ENCODE measurements at regions not wholly inside any gene's neighbourhood (a gene's known extent, or its start where the extent isn't known, plus 50 kb on each side); places are given as distances from the start of the nearest gene placed in this dataset.
"Not testable (repeated sequence)": the region's sequence is repeated elsewhere in the genome, so short reads cannot be mapped to it uniquely, and the experiment has no call there.

DNA sequence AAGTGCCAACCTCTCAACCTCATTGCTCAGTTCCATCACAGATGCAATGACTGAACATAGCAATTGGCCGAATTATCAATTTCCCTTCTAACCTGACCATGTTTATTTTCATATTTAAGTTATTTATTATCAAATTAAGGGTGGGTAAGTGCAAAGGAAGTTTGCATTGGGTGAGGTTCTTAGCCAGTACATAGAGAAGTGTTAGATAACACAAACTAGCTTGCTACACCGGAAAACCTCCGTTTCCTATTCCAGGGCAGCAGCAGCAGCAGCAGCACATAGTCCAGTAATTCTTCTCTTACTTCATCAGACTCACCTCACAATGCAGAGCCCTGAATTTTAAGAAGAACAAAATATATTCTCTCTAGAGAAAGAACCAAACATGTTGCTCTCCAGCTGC lies 200.5 kb upstream of the OR4E1 start:
- DNase-seq = no peak

DNA sequence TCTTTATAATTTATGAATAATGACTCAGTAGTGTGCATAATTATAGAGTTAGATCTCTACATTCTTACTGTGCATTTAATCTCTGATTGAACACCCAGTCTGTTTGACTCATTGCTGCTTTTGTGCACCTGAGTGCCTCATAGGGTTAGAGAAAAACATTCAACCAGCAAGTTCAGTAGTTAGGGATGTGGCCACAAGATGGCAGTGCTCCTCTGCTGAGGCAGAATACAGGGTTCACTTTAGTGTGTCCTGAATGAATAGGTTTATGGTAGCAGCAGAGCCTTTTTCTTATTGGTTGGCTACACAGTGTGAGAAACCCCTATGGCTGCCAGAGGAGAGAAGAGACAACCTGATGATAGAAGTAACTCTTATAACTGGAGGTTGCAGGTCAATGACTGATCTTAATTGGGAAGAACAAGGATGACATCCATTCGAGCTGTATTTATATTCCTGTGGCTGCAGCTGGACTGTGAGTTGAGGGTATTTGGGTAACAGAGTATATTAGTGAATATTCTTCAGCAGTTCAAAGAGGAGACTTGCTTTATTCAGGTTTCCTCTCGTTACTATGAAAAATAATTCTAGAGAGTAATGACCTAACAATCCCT lies 194.9 kb upstream of the OR4E1 start:
- peak; percentile 83 for DNase-seq

DNA sequence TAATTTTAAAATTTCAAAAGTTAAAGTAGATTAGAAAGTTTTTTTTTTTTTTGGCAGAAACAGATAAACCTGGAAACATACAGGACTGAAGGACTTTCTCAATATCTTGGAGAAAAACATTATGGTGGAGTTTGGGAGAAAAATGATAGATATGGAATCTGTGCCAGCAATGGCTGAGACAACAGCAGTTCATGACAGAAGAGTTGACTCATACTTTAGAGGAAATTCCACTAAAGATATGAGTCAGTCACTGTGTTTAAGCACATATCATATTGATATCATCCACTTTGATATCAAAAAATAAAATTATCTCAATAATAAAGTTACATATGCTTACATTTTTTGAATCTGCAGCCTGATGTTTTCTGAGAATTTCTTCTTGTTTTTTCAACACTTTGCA lies 193.9 kb upstream of the OR4E1 start:
- no peak for DNase-seq

DNA sequence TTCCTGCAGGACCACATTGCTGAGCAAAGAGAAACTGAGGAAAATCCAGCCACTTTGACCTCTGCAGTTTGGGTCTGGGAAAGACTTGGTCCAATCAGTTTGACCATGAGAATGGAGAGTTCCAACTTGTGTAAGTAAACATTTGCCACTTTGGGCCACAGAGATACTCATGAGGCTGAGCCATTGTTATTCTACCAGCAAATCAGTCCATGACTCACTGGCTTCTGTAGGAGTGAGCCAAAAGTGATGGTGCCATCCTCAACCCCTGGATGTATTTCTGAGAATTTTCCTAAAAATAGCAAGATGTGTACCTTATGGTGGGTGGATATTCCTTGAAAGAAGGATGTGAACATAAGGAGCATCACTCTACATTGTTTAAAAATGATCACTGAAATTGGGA lies 192.9 kb upstream of the OR4E1 start:
- DNase-seq = no peak

DNA sequence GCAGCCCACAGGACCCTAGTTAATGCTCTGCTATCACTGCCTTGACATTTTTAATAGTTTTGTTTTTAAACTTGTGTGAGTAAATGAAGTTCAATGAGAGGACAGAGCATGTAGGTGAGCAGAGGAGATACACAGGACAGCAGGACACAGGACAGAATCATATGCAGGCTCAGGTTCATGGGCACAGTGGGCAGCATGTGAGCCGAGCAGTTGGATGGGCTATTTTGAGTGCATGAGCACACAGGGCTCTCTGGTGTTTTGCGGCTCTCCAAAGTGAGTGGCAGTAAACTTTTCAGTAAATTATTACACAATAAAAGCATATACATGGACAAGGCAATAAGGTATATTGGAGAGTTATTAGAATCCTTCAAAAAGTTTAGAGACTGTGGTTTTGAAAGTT lies 189.7 kb upstream of the OR4E1 start:
- DNase-seq = no peak

DNA sequence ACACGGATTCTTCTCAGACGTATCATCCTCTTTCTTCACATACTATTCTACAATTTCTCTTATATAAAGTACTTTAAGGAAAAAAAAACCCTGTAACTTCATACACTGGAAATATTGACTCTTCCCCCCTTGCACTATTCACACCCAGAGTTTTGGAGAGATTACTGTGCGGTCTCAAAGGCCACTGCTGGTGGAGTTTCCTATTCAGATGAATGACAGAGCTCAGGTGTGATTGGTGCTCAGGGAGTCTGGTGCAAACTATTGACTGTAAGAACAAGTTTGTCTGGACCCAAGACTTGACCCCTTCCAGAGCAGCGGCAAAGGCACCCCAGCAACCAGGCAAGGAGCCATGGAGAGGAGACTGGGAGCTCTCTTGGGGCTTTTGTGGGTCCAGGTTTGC lies 187.5 kb upstream of the OR4E1 start:
- no peak for DNase-seq

DNA sequence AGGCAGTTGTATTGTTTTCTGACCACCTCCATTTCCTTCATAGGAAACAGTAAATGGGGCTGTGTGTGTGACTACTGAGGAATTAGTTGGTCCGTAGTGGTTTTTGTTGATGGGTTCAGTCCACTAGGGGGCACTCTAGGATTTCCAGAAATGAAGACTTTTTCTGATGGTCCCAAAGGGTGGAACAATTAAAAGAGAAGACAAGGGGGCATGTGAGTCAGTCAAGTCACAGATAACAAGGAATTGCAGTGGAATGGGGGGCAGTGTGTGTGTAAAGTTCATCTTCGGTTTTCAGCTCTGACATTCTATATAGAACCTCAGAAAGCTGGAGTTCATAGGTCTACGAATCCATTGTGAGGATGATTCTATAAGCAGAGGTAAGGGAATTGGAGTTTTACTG lies 186.6 kb upstream of the OR4E1 start:
- DNase-seq = no peak

DNA sequence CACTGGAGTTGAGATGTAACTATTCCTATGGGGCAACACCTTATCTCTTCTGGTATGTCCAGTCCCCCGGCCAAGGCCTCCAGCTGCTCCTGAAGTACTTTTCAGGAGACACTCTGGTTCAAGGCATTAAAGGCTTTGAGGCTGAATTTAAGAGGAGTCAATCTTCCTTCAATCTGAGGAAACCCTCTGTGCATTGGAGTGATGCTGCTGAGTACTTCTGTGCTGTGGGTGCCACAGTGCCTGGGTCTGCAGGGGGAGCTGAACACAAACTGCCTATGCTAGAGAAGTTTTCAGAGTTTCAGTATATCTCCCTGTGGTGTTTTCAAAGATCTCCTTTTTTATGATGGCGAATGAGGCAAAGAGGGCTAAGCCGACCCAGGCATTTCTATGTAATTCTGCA lies 179.2 kb upstream of the OR4E1 start:
- DNase-seq = no peak

DNA sequence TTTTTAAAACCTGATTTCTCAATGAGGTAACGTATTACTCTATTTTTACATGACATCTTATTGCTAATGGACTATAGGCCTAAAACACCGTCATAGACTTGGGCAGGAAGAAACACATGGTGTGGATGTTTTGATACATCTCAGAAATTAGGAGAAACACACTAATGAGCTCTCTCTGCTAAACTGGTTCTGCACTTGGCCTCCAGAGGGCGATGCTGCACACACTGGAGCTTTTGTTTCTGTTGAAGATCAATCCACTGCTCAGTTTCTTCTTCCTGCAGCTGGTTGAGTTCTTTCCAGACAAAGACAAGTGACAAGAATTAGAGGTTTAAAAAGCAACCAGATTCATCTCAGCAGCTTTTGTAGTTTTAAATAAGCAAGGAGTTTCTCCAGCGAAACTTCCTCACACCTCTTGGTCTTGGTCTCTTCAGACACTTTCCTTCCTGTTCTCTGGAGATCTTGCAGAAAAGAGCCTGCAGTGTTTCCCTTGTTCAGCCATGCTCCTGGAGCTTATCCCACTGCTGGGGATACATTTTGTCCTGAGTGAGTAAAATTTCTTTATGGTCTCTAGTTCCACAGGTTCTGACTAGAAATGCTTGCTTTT lies 178.5 kb upstream of the OR4E1 start:
- DNase-seq = peak; percentile 78

DNA sequence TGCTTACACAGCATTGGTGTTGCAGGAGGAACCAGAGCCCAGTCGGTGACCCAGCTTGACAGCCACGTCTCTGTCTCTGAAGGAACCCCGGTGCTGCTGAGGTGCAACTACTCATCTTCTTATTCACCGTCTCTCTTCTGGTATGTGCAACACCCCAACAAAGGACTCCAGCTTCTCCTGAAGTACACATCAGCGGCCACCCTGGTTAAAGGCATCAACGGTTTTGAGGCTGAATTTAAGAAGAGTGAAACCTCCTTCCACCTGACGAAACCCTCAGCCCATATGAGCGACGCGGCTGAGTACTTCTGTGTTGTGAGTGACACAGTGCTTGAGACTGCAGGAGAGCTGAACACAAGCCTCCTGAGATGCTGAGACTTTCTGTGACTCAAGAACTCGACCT lies 173.3 kb upstream of the OR4E1 start:
- not testable (repeated sequence) for DNase-seq

DNA sequence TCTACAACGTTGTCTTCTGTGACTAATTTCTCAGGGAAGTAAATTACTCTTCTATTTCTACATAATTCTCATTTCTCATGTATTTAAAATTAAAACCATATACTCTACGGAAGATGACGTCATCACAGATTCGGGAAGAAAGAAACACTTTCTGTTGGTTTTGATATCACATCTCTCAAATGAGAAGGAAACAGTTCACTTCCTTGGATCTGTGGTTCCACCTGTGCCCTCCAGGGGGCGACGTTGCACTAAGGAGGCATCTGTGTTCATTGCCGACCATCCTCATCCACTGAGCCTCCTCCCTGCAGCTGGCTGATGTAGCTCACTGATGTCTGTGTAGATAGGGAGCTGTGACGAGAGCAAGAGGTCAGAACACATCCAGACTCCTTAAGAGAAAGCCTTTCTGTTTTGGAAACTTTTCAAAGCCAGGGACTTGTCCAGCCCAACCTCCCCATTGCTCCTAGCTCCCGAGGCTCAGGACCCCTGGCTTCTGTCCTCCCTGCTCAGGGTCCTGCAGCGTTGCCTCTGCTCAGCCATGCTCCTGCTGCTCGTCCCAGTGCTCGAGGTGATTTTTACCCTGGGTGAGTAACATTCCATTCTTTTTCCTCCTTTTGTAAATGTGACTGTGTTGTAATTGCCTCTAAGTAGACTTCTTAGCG lies 172.7 kb upstream of the OR4E1 start:
- DNase-seq = peak; percentile 73

DNA sequence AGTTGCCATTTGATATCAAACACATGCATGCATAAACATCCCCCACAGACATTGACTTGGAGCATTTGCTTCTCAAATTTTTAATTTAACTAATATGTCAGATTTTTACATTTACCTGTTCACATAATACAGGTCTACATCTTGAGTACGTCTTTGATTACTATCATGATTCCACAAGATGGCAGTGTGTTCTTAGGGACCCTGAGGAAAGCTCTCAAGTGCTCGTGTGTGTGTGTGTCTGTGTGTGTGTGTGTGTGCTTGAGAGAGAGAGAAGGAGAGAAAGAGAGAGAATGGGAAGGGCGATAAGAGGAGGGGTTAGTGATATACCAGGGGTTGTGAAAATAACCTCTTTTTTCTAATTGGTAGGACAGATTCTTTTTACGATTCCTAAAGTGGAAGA lies 167.1 kb upstream of the OR4E1 start:
- DNase-seq = no peak

DNA sequence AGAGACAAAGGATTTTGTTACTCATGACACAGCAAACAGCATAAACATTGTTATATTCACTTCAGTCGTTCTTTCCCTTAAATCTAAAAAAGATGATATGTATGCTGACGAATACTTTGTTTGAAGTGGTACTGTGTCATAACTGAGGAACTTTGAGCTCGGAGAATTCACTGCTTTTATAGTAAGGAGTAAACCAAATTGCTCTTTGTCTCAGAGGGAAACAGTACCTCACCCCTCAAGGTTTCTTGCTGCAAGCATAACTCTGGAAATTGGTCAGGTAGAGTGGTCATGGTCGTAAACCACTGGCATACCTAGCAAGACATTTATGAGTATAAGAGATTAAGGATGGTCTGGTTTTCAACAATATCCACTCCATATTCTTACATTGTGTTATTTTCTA lies 160.2 kb upstream of the OR4E1 start:
- DNase-seq = no peak

DNA sequence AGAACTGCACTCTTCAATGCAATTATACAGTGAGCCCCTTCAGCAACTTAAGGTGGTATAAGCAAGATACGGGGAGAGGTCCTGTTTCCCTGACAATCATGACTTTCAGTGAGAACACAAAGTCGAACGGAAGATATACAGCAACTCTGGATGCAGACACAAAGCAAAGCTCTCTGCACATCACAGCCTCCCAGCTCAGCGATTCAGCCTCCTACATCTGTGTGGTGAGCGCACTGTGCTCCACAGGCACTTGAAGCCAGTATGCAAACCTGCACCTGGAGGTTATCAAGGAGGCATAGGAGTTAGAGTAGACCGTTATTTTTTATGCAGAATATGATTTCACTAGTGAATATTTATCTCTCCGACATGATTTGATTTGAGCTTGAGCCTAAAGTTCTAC lies 152.2 kb upstream of the OR4E1 start:
- no peak for DNase-seq

DNA sequence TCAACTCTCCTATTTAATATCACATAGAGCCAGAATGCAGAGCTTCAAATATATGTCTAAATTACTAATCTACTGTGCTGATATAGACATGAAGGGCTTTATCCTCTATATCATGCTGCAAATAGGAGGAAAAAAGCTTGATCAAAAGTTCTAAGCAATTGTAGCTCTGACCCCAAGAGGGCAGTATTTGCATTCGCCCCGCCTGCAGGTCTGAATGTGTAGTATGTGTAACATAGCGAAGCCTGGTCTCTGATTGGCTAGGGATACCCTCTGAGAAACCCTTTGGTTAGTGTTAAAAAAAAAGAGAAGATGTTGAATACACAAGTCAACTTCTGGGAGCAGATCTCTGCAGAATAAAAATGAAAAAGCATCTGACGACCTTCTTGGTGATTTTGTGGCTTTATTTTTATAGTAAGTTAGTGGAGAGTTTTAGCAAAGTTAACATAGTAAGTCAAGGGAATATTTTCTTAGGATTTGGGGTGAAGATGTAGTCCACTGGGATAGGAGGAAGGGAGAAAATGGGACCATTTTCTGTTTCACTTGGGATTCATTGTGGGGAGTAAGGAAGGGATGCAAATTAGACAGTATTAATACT lies 151.6 kb upstream of the OR4E1 start:
- peak; percentile 47 for DNase-seq

DNA sequence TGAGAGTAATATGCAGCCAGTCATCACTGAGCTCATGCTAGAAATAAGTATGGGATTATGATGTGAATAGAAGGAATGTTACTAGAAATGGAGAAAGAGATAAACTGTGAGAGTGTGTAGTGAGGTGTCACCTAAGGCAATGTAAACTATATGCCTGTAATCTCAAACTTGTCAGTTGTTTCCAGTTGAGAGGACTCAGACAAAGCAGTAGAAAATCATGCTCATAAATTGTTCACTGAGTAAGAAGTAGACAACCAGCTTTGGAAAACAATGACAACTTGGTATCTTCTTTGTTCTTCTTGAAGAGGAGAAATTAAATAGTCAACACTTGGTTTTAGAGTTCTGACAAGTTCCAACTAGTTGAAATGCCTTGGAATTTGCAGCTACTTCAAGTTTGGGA lies 148.5 kb upstream of the OR4E1 start:
- no peak for DNase-seq

DNA sequence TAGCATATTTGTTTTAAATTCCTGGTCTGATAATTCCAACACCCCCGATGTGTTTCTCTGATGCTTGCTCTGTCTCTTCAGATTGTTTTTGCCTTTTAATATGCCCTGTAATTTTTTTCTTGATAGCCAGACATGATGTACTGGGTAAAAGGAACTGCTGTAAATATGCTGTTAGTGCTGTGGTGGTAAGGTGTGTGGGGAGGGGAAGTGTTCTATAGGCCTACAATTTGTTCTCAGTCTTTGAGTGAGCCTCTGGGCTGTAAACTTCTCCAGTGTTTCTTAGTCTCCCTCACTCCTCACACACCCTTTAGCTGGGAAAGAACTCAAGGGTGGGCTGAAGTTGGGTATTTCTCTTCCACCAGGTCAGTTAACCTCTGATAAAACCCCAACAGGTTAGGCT lies 147.0 kb upstream of the OR4E1 start:
- DNase-seq = no peak

DNA sequence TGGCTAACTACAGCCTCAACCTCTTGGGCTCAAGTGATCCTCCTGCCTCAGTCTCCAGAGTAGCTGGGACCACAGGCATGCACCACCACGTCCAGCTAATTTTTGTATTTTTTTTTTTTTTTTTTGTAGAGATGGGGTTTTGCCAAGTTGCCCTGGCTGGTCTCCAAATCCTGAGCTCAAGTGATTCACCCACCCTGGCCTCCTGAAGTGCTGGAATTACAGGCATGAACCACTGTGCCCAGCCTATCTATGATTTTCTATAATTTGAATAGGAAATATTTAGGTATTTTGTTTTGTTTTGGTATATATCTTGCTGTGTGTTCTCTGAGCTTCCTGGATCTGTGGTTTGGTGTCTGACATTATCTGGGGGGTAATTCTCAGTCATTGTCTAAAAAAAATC lies 146.3 kb upstream of the OR4E1 start:
- DNase-seq = not testable (repeated sequence)

DNA sequence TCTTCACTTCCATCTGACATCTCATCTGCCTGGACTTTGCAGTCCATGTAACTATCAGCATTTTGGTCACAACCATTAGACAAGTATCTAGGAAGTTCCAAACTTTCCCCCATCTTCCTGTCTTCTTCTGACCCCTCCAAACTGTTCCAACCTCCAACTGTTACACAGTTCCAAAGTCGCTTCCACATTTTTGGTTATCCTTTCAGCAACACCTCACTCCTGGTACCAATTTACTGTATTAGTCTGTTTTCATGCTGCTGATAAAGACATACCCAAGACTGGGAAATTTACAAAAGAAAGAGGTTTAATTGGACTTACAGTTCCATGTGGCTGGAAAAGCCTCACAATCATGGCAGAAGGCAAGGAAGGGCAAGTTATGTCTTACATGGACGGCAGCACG lies 143.4 kb upstream of the OR4E1 start:
- not testable (repeated sequence) for DNase-seq

DNA sequence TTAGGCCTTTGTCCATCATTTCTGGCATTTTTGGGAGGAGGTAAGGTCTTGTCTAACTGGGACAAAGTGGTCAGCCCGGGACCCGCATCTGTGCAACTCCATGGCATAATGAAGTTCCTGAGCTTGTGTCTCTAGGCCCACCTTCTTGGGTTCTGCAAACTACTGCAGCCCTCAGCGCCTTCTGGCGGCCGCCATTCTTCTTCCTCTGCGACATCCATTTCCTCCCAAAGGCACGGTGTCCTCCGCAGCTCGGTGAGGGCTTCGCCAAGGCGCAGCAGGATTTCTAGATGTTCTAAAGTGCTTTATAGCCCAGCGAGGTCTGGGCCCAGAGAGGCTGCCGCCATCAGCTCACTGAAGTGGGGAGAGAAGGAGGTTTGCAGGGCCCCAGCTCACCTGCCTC lies 134.4 kb upstream of the OR4E1 start:
- no peak for DNase-seq

DNA sequence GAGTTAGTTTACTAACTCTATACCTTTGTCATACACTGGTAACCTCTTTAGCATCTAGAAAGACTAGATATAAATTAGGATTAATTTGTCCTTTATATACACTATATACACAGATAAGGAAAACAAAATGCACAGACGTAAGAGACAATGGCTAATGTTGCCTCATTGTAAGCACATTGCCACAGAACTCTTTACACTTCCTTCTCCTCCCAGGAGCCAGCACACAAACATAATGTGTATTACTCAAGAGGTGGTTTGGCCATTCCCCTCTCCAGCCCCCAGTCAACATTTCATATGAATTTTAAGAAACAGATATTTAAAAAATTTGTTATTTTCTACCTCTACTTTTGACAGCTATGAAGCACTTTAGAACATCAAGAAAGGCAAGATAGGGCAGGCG lies 131.4 kb upstream of the OR4E1 start:
- DNase-seq = no peak

DNA sequence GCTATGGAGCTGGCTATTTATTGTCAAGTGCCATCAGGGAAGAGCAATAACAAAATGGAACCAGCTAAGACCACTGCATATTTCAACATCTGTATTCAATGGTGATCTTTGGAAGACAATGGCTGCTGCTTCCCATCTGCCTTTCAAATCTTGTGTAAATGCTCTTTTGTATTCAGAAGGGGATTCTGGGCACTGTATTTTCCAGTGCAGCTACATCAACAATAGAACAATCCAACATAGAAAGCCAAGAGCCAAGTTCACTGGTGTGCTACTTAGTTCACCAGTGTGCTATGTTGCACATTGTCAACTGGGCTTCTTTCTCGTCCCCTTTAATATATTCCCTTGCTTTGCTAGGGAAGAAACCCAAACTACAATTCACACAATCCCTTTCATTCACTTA lies 128.8 kb upstream of the OR4E1 start:
- no peak for DNase-seq

DNA sequence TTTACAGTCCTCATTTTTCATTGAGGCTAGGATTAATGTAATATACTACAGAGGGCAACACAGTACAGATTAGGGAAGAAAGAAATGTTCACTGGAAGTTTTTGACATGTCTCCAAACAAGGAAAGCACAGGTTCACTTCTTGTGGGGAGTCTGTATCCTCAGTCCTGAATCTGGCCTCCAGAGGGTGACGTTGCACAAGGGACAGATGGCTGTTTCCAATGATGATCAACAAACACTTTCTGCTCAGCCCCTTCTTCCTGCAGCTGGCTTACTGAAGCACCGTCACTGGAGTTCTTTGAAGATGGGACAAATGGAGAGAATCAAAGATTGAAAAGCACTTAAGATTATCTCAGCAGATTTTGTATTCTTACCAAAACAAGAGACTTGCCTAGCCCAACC lies 123.3 kb upstream of the OR4E1 start:
- no peak for DNase-seq

DNA sequence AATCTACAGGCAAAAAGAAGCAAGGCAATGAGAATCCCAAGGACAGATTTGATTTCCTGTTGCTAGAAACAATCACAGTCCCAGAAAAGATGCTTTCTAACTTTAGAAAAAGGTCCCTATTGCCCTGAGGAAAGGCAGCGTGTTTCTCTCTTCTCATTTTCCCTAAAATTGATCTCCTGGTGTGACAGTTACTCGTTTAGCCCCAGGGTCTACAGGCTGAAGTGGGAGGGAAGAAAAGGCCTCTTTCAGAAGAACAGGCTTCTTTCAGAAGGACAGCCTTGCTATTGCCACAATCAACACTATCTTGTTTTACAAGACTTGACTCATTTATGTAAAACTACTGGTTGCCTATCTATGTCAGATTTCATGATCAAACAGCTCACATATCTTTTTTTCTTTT lies 121.8 kb upstream of the OR4E1 start:
- DNase-seq = no peak

DNA sequence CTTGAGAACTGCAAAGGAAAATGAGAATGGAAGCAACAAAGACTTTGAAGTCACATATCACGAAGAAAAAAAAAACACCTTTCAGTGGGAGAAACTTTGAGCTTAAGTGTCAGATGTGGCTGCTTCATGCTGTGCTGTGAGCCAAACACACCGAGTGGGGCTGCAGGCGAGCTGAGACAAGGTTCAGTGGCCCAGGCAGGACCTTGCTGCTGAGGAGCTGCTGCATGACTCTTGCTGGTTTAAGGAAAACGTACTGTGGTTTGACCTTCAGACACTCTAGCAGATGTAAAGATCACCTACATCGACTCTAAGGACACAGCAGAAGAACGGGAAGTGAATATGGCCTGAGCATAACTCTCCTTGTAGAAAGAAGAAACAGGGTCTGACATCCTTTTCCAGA lies 118.1 kb upstream of the OR4E1 start:
- no peak for DNase-seq
